ENCODE measurements at regions not wholly inside any gene's neighbourhood (a gene's known extent, or its start where the extent isn't known, plus 50 kb on each side); places are given as distances from the start of the nearest gene placed in this dataset.

DNA sequence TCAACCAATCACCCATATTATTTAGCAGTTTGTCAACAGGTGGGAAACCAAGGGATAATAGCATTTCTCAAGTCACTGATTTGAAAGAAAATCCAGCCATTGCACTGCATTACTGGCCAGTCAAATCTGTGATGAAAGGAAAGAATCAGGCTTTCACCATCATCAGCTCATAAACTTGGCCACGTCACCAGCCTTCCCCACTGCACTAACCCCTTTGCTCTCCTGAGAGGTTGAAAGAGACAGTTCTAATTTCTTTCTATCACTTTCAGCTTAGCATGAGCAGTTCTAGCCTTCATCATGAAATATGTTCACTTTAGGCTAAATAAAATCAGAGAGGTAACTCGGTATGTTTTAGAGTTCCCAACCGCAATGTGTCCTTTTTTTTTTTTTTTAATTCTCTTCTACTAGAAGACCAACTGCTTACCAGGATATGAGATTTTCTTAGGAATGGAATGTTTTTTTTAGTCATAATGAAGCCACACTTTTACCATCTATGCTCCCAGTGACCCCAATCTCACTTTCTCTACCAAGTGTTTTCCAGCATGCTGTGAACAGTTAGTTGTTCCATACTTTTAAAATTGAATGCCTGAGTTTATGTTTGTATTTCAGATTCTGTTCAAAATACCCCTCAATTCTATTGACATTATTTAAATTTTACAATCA lies 55.7 kb upstream of the SLC7A11 start:
- no peak overlapping the region for H3K4ac ChIP-seq (ENCODE audit: low read length)
- WGBS, 2 donors (ENCODE audit: extremely low coverage in 2 of 2, insufficient read length in 2 of 2, insufficient replicate concordance in 1 of 2), result no CpG with 5 or more reads among the region's 3 CpGs
- no peak overlapping the region for H2BK5ac ChIP-seq (ENCODE audit: low read length)
- no peaks in the 10 kb centered on the region for H3K9me3 ChIP-seq (replicated peaks in 1 of 2; ENCODE audit: control insufficient read depth in 2 of 2, insufficient read depth in 1 of 2, low read depth in 1 of 2, low read length in 2 of 2)
- H3K18ac ChIP-seq (ENCODE audit: low read length), result no peak overlapping the region
- no peak overlapping the region for H3K9ac ChIP-seq (ENCODE audit: low read depth, low read length, poor library complexity)
- H2AK5ac ChIP-seq (ENCODE audit: low read depth, low read length), result no peak overlapping the region
- H2BK15ac ChIP-seq (ENCODE audit: low read length), result no peak overlapping the region
- H3K23ac ChIP-seq (ENCODE audit: low read depth, low read length, poor library complexity), result no peak overlapping the region
- H3K36me3 ChIP-seq (replicated peaks in 1 of 2; ENCODE audit: control insufficient read depth in 2 of 2, insufficient read depth in 2 of 2, low read length in 2 of 2), result no peaks in the 10 kb centered on the region
- H3K4me1 ChIP-seq (ENCODE audit: control insufficient read depth in 2 of 2, insufficient read depth in 1 of 2, low read depth in 1 of 2, low read length in 2 of 2), result no peaks in the 10 kb centered on the region
- H4K8ac ChIP-seq (ENCODE audit: low read depth, low read length), result no peak overlapping the region
- H2BK12ac ChIP-seq (ENCODE audit: low read length), result no peak overlapping the region
- no peak overlapping the region for H3K4me2 ChIP-seq (ENCODE audit: insufficient read depth, low read length, poor library complexity, severe bottlenecking)
- no peak overlapping the region for H4K91ac ChIP-seq (ENCODE audit: low read depth, low read length, poor library complexity)
- no peak overlapping the region for H3K4me3 ChIP-seq (ENCODE audit: low read length in 2 of 2)
- no peak overlapping the region for H3K27ac ChIP-seq (replicated peaks; ENCODE audit: low read length)
- no peak for DNase-seq (ENCODE audit: low spot score)
- H3K79me1 ChIP-seq (ENCODE audit: low read depth, low read length), result no peaks in the 10 kb centered on the region
- H3K14ac ChIP-seq (ENCODE audit: low read length), result no peak overlapping the region
- H3K27me3 ChIP-seq (ENCODE audit: control insufficient read depth in 3 of 3, insufficient read depth in 3 of 3, low read depth in 1 of 3, low read length in 3 of 3), result no peaks in the 10 kb centered on the region
- H2AFZ ChIP-seq (ENCODE audit: low read length), result no peak overlapping the region
- H2BK120ac ChIP-seq (ENCODE audit: low read depth, low read length), result no peak overlapping the region

DNA sequence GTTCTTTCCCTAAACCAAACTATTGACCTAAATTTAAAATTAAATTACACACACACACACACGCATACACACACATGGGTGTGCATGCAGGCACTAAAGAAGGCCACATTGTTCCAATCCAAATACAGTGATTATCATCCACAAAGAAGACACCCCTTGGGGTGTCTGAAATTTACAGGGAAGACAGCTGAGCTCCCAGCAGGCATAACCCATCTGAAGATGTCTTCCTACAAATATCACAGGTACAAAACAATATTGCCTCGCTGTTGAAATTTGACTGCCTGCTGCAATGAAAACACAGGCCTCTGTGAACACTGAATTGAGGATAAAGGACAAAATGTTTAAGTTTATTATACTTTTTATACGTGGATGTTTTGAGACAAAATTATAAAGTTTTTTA lies 50.2 kb upstream of the SLC7A11 start:
- Histone ChIP-seq H3K27me3 (ENCODE audit: control insufficient read depth in 3 of 3, insufficient read depth in 3 of 3, low read depth in 1 of 3, low read length in 3 of 3) (no peaks in the 10 kb centered on the region), H3K36me3 (replicated peaks in 1 of 2; ENCODE audit: control insufficient read depth in 2 of 2, insufficient read depth in 2 of 2, low read length in 2 of 2) (no peaks in the 10 kb centered on the region), H4K91ac (ENCODE audit: low read depth, low read length, poor library complexity) (no peak overlapping the region), H4K8ac (ENCODE audit: low read depth, low read length) (no peak overlapping the region), H3K4ac (ENCODE audit: low read length) (no peak overlapping the region), H3K79me1 (ENCODE audit: low read depth, low read length) (no peaks in the 10 kb centered on the region), H3K18ac (ENCODE audit: low read length) (no peak overlapping the region), H2BK12ac (ENCODE audit: low read length) (no peak overlapping the region), H2BK5ac (ENCODE audit: low read length) (no peak overlapping the region), H2BK120ac (ENCODE audit: low read depth, low read length) (no peak overlapping the region), H2AK5ac (ENCODE audit: low read depth, low read length) (no peak overlapping the region), H3K4me2 (ENCODE audit: insufficient read depth, low read length, poor library complexity, severe bottlenecking) (no peak overlapping the region), H3K4me3 (ENCODE audit: low read length in 2 of 2) (no peak overlapping the region), H2AFZ (ENCODE audit: low read length) (no peak overlapping the region), H3K4me1 (ENCODE audit: control insufficient read depth in 2 of 2, insufficient read depth in 1 of 2, low read depth in 1 of 2, low read length in 2 of 2) (no peaks in the 10 kb centered on the region), H3K9ac (ENCODE audit: low read depth, low read length, poor library complexity) (no peak overlapping the region), H3K9me3 (replicated peaks in 1 of 2; ENCODE audit: control insufficient read depth in 2 of 2, insufficient read depth in 1 of 2, low read depth in 1 of 2, low read length in 2 of 2) (no peaks in the 10 kb centered on the region), H2BK15ac (ENCODE audit: low read length) (no peak overlapping the region), H3K14ac (ENCODE audit: low read length) (no peak overlapping the region), H3K27ac (replicated peaks; ENCODE audit: low read length) (no peak overlapping the region), H3K23ac (ENCODE audit: low read depth, low read length, poor library complexity) (no peak overlapping the region)
- DNase-seq (ENCODE audit: low spot score), result no peak
- 100% methylated on average over 1 of the region's 3 CpGs; no CpG with 5 or more reads in 1 of the 2 donors for WGBS, 2 donors (ENCODE audit: extremely low coverage in 2 of 2, insufficient read length in 2 of 2, insufficient replicate concordance in 1 of 2)

All from neuronal stem cell (in vitro differentiated cells).